GM20000 (cell line): ENCODE measurements at regions not wholly inside any gene's neighbourhood (a gene's known extent, or its start where the extent isn't known, plus 50 kb on each side); places are given as distances from the start of the nearest gene placed in this dataset.

ENCODE experiments used
- DNase-seq: peaks from one replicate; pipeline ENCODE4 v3.0.0; 2012; ENCODE audit warnings: low spot score
- CTCF ChIP-seq: IDR thresholded peaks from 2 replicates; pipeline ENCODE4 v1.5.1; 2012; ENCODE audit warnings: mild to moderate bottlenecking, control low read depth; ENCODE audit errors: extremely low read depth, missing control alignments

GRCh38 chrX:112577146-112577545, 102.6 kb downstream of the LHFPL1 start:
- no peak for DNase-seq

GRCh38 chrX:112571388-112571787, 108.3 kb downstream of the LHFPL1 start:
- TF ChIP-seq CTCF: no peak
- no peak for DNase-seq

More at GRCh38 chrX:112577146-112577545, 102.6 kb downstream of the LHFPL1 start:
- TF ChIP-seq CTCF: no peak

- DNase-seq: no peak
- TF ChIP-seq CTCF: no peak
Measured at GRCh38 chrX:112555831-112556230, 123.9 kb downstream of the LHFPL1 start.

GRCh38 chrX:112545051-112545450, 134.7 kb downstream of the LHFPL1 start:
- TF ChIP-seq CTCF: no peak
- DNase-seq: no peak

- no peak for DNase-seq
- TF ChIP-seq CTCF: no peak
Measured at GRCh38 chrX:112536544-112536943, 143.2 kb downstream of the LHFPL1 start.

- DNase-seq: no peak
Measured at GRCh38 chrX:112527903-112528302, 151.8 kb downstream of the LHFPL1 start.

GRCh38 chrX:112521676-112522075, 158.1 kb downstream of the LHFPL1 start:
- no peak for DNase-seq
- TF ChIP-seq CTCF: no peak

More at GRCh38 chrX:112527903-112528302, 151.8 kb downstream of the LHFPL1 start:
- no peak for TF ChIP-seq CTCF
